ENCODE measurements at regions not wholly inside any gene's neighbourhood (a gene's known extent, or its start where the extent isn't known, plus 50 kb on each side); places are given as distances from the start of the nearest gene placed in this dataset.

DNA sequence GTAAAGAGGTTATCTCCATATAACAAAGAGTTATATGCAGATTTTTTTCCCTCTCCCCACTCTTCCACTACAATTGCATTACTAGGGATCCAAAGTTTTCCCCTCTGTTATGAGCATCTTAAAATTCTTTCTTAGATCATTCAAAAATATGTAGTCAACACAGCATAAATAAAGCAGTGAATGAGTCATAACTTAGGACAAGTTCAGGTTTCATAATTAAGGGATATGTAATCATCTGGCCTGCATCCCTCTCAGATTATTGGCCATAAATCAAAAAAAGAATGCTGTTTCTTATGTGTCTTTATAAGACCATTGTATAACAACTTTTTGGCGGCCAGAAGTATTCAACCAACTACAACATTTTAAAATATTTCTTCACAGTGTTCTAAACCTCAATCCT is 1526.1 kb downstream of the KCNT2 start:
- ATAC-seq (no peak), DNase-seq (no peak)
- Histone ChIP-seq H3K27me3 (no peaks in the 10 kb centered on the region), H3K9me3 (no peaks in the 10 kb centered on the region), H3K4me3 (no peak overlapping the region), H3K27ac (no peak overlapping the region), H3K4me1 (no peaks in the 10 kb centered on the region), H3K36me3 (no peaks in the 10 kb centered on the region)
- intact Hi-C loops (cut with DNase I; ENCODE audit: low total_unique reads) (no loop called here), in situ Hi-C loops (cut with MboI; ENCODE audit: low sequenced_read_pairs in 4 of 4) (no loop called here)
- TF ChIP-seq POLR2A (IDR thresholded peaks at IDR 0.05) = no peak
- TF ChIP-seq, protein P1, sequence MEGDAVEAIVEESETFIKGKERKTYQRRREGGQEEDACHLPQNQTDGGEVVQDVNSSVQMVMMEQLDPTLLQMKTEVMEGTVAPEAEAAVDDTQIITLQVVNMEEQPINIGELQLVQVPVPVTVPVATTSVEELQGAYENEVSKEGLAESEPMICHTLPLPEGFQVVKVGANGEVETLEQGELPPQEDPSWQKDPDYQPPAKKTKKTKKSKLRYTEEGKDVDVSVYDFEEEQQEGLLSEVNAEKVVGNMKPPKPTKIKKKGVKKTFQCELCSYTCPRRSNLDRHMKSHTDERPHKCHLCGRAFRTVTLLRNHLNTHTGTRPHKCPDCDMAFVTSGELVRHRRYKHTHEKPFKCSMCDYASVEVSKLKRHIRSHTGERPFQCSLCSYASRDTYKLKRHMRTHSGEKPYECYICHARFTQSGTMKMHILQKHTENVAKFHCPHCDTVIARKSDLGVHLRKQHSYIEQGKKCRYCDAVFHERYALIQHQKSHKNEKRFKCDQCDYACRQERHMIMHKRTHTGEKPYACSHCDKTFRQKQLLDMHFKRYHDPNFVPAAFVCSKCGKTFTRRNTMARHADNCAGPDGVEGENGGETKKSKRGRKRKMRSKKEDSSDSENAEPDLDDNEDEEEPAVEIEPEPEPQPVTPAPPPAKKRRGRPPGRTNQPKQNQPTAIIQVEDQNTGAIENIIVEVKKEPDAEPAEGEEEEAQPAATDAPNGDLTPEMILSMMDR (IDR thresholded peaks at IDR 0.05 in 4 of 5, conservative IDR thresholded peaks at IDR 0.05 in 1 of 5) = no peak

DNA sequence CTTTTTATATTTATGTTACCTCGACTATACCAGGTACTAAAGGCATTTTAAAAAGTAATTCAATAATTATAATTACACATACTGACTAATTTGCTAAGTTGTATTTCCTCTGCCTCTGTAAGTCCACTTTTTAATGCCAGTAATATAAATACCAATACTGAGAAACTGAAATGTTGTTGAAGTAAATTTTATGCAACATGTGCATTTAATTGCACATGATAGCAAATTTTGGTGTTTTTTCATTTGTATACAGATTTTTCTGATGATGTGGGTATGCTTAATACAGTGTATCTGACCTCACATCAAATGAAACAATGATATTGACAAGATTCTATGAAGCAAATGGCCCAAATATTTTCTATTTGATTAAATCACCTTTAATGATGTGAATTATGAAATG is 1531.6 kb downstream of the KCNT2 start:
- DNase-seq (no peak), ATAC-seq (no peak)
- intact Hi-C loops (cut with DNase I; ENCODE audit: low total_unique reads) = no loop called here
- no peaks in the 10 kb centered on the region for H3K36me3 ChIP-seq
- no peak overlapping the region for H3K27ac ChIP-seq
- no peaks in the 10 kb centered on the region for H3K4me1 ChIP-seq
- H3K27me3 ChIP-seq = no peaks in the 10 kb centered on the region
- in situ Hi-C loops (cut with MboI; ENCODE audit: low sequenced_read_pairs in 4 of 4) = no loop called here
- no peak overlapping the region for H3K4me3 ChIP-seq
- H3K9me3 ChIP-seq = no peaks in the 10 kb centered on the region
- no peak for TF ChIP-seq POLR2A (IDR thresholded peaks at IDR 0.05)
- TF ChIP-seq, protein P1 (IDR thresholded peaks at IDR 0.05 in 4 of 5, conservative IDR thresholded peaks at IDR 0.05 in 1 of 5) = no peak

DNA sequence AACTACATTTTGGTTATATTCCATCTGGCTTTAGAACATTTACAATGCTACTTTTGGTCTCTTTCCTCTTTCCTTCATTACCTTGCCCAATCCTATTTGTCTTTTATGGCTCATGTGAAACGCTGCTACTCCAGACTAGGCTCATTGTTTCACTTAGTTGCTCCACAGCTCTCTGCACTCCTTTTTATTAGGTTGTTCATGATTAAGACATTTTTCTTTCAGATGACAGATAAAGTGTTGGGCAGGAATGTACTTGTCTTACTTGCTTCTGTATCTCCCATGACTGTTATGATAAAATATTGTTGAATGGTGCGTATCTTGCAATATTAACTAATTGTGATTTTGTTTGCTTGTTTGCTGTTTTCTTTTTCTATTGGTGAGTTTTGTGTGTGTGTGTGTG is 1532.3 kb downstream of the KCNT2 start:
- no peak for ATAC-seq

DNA sequence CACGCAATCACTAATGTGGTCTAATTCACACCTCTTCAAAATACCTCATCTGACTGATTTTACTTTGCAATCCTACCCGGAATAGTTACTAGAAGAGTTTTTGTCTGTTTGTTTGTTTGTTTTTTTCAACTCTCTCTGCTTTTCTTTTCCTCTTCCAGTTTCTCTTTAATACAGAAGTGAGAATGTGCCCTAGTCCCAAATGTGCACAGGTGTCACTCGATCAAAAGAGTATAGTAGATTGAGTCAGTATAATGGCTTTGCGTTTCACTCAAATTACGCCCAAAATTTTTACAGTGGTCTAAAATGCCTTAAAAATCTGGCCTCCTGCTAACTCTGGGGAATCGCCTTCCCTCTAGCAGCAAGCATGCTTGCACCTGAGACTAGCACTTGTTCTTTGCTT is 1536.8 kb downstream of the KCNT2 start:
- Histone ChIP-seq H3K9me3 (no peaks in the 10 kb centered on the region), H3K27me3 (no peaks in the 10 kb centered on the region), H3K27ac (no peak overlapping the region), H3K4me3 (no peak overlapping the region), H3K36me3 (no peaks in the 10 kb centered on the region), H3K4me1 (no peaks in the 10 kb centered on the region)
- TF ChIP-seq, protein P1 (IDR thresholded peaks at IDR 0.05 in 4 of 5, conservative IDR thresholded peaks at IDR 0.05 in 1 of 5) = no peak
- TF ChIP-seq POLR2A (IDR thresholded peaks at IDR 0.05) = no peak
- in situ Hi-C loops (cut with MboI; ENCODE audit: low sequenced_read_pairs in 4 of 4) (no loop called here), intact Hi-C loops (cut with DNase I; ENCODE audit: low total_unique reads) (no loop called here)
- ATAC-seq (no peak), DNase-seq (no peak)

More for the DNA sequence above, 1532.3 kb downstream of the KCNT2 start:
- no peaks in the 10 kb centered on the region for H3K36me3 ChIP-seq
- intact Hi-C loops (cut with DNase I; ENCODE audit: low total_unique reads) = no loop called here
- TF ChIP-seq POLR2A (IDR thresholded peaks at IDR 0.05) = no peak
- TF ChIP-seq, protein P1 (IDR thresholded peaks at IDR 0.05 in 4 of 5, conservative IDR thresholded peaks at IDR 0.05 in 1 of 5) = no peak
- H3K4me1 ChIP-seq = no peaks in the 10 kb centered on the region
- in situ Hi-C loops (cut with MboI; ENCODE audit: low sequenced_read_pairs in 4 of 4) = no loop called here
- DNase-seq = no peak
- H3K27me3 ChIP-seq = no peaks in the 10 kb centered on the region
- H3K4me3 ChIP-seq = no peak overlapping the region
- no peaks in the 10 kb centered on the region for H3K9me3 ChIP-seq
- no peak overlapping the region for H3K27ac ChIP-seq

DNA sequence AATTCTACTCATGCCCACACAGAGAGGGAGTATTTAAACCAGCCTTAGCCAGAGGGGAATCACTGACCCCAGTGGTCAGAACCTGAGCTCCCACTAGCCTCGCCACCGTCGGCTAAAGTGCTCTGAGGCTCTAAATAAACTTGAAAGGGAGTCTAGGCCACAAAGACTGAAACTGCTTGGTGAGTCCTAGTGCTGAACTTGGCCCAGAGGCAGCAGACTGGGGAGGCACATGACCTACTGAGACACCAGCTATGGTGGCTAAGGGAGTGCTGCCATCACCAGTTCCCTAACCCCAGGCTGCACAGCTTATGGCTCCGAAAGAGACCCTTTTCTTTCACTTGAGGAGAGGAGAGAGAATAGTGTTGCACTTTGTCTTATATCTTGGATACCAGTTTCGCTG is 1542.8 kb downstream of the KCNT2 start:
- no peaks in the 10 kb centered on the region for H3K36me3 ChIP-seq
- intact Hi-C loops (cut with DNase I; ENCODE audit: low total_unique reads) = no loop called here
- TF ChIP-seq POLR2A (IDR thresholded peaks at IDR 0.05) = no peak
- TF ChIP-seq, protein P1 (IDR thresholded peaks at IDR 0.05 in 4 of 5, conservative IDR thresholded peaks at IDR 0.05 in 1 of 5) = no peak
- no peak for DNase-seq
- in situ Hi-C loops (cut with MboI; ENCODE audit: low sequenced_read_pairs in 4 of 4) = no loop called here
- no peak overlapping the region for H3K4me3 ChIP-seq
- H3K4me1 ChIP-seq = no peaks in the 10 kb centered on the region
- no peaks in the 10 kb centered on the region for H3K27me3 ChIP-seq
- H3K9me3 ChIP-seq = no peaks in the 10 kb centered on the region
- H3K27ac ChIP-seq = no peak overlapping the region
- ATAC-seq = no peak
